Fibroblast of skin of left quadriceps (primary cell): ENCODE measurements at regions not wholly inside any gene's neighbourhood (a gene's known extent, or its start where the extent isn't known, plus 50 kb on each side); places are given as distances from the start of the nearest gene placed in this dataset.
"Not testable (repeated sequence)": the region's sequence is repeated elsewhere in the genome, so short reads cannot be mapped to it uniquely, and the experiment has no call there.

Experiments used
- DNase-seq, 2 experiments: peaks; one replicate each; pipeline ENCODE4 v3.0.0-alpha.2; 2013; ENCODE audit warnings: low read depth in 2 of 2

GRCh38 chr6:147909640-147910039, 401.1 kb downstream of the SAMD5 start:
- peak in 1 of 2 experiments; percentile 3 for DNase-seq

- no peak for DNase-seq
Observed at GRCh38 chr6:147910281-147910680, 401.8 kb downstream of the SAMD5 start.

DNA sequence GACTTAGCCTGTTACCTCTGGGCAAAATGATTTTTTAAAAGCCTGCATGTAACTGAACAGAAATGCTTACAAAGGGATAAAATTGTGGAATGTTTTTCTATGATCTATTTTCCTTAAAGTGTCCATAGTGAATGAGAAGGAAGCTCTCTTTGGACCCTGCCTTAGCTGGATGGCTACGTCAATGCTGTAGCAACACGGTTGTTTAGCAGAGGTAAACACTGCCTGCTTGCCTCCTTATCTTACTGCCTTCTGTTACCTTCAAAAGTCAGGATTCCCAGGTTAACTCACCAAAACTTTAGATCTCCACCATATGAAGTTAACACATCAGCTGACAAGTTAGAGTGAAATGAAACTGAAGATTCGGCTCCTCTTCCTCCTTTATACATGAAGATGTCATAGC, 402.6 kb downstream of the SAMD5 start:
- DNase-seq: no peak

- DNase-seq: no peak
Observed at GRCh38 chr6:147911686-147912085, 403.2 kb downstream of the SAMD5 start.

DNA sequence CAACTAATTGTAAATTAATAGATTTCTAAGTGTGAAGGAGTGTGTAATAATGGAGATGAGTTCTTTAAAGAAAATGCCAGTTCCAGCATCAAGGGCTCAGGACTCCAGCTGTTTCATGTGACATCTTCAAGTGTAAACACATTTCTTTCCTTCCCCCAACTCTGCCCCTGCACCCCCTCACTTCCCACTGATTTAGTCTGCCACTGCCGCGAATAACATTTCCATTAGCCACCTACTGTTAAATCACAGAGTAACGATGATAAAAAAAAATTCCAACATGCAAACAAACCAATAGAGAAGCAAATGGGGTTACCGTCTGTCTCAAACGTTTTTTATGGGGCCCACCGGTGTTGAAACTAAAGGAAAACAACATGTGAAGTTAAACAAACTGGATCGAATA, 414.3 kb downstream of the SAMD5 start:
- DNase-seq: no peak

DNA sequence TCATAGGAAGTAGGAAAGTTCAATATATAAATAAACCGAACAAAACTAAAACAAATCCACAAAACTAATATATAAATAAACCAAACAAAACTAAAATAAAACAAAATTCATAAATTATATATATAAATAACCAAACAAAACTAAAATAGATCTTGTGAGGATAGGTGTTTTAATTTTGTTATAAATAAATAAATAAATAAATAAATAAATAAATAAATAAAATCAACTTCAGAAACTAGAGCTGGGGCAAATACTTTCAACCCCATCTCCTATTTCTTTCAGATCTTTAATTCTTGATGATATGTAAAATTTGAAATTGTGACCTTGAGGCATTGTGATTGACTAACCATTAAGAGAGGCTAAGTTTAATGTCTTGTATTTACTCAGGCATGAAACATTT, 416.1 kb downstream of the SAMD5 start:
- no peak for DNase-seq

- no peak for DNase-seq
Observed at GRCh38 chr6:147925826-147926225, 416.8 kb upstream of the SASH1 start.

DNA sequence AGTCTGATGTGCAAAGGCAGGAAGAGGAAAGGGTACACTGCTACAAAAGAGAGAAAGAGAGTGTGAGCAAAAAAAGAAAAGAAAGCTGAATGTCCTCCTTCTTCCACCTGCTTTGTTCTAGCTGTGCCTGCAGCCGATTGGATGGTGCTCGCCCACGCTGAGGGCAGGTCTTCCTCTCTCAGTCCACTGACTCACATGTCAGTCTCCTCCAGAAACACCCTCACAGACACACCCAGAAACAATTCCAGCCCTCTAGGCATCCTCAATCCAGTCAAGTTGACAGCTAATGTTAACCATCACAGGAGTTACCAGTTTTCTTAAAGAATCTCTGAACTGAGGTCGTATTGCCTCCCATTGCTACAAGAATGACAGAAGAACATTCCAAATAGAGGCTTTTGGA, 411.9 kb upstream of the SASH1 start:
- no peak for DNase-seq

GRCh38 chr6:147933224-147933623, 409.4 kb upstream of the SASH1 start:
- no peak for DNase-seq

DNA sequence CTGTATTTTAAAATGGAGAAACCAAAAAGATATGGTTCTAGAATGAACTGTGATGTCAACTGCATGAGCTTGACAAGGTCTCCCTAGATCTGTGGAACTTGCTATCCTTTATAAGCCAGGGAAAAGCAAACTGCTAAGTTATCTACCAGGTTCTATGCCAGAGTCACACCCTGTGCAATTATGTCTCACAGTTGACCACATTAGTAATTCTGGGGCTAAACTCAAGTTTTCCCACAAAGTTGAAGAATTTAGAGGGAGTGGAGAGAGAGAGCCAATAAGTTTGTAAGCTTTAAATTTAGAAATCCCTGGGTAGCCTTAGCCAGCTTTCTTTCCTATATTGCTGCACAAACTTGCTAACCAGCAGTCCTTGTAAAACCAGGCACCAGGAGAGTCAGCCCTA, 407.0 kb upstream of the SASH1 start:
- DNase-seq: no peak

DNA sequence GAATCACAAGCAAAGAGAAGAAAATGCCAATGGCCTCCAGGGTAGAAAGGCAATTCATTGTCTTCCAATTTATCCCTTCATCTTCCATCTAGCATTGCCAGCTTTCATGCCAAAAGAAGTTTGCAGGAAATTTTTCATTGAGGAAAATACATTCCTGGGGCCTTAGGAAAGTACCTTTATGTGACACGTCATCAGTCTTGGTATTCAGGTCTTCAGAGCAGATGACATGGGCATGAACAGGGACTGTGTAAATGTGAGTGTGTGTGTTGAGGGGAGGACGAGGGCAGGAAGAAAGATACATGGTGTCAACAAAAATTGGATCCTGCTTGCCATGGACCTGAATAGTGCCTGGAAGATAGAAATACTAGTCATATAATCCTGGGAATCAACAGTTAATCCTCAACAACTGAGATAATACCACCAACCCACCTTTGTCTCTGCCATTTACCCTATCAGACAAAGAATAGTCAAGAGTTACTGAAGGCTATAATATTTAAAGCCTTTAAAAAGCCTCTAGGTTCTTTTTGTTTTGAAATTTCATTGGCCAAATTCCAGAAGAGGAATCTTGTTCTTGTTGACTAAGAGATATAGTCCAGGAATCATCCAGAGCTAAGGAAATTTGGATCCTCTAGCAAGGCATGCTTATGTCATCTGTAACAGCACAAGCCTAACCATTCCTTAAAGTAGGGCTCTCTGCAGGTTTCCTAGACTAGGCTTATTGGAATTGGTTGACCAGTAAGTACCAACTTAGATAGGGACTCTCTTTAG, 405.8 kb upstream of the SASH1 start:
- DNase-seq: no peak

GRCh38 chr6:147941143-147941542, 401.5 kb upstream of the SASH1 start:
- peak; percentile 79 to 81 for DNase-seq

DNA sequence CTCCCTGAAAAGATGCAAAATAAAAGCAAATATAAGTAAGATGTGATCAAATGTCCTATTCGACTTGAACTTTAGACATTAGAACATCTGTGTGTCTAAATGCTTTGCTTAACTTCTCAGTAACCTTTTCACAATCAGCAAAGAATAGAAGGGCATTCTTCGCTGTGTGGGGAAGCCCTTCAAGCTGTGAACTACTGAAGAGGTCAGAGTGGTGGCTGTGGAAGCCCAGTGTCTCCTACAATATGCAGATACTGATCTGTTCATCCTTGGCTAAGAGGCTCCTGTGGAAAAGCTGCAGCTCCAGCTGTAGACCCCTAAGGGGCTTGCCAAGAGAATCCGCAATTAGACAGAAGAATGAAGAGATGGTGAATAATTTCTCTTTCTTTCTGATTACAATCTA, 400.3 kb upstream of the SASH1 start:
- no peak for DNase-seq

DNA sequence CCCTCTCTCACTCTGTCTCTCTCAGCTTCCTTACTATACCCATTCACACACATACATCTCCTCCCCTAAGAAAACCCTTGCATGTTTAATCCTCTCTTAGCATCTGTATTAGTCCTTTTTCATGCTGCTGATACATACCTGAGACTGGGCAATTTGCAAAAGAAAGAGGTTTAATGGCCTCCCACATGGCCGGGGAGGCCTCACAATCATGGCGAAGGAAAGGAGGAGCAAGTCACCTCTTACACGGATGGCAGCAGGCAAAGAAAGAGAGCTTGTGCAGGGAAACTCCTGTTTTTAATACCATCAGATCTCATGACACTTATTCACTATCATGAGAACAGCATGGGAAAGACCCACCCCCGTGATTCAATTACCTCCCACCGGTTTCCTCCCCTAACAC, 398.5 kb upstream of the SASH1 start:
- DNase-seq: no peak

DNA sequence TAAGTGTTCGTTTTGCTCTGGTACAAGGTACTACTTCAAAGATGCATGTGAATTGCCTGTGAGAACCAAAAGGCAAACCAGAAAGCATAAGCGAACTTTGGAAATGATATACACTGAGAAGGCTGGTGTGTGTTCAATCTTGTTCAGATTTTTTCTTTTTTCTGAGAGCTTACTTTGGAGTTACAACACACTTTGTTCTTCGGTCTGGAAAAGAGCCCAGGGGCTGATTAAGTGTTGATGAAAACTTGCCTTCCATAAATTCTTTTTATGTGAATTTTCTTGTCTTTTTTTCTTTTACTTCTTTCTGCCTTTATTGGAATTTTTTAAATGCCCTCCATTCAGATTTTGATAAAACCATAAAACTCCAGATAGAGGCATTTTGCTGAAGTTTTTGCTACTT, 395.1 kb upstream of the SASH1 start:
- peak; percentile 78 to 79 for DNase-seq

DNA sequence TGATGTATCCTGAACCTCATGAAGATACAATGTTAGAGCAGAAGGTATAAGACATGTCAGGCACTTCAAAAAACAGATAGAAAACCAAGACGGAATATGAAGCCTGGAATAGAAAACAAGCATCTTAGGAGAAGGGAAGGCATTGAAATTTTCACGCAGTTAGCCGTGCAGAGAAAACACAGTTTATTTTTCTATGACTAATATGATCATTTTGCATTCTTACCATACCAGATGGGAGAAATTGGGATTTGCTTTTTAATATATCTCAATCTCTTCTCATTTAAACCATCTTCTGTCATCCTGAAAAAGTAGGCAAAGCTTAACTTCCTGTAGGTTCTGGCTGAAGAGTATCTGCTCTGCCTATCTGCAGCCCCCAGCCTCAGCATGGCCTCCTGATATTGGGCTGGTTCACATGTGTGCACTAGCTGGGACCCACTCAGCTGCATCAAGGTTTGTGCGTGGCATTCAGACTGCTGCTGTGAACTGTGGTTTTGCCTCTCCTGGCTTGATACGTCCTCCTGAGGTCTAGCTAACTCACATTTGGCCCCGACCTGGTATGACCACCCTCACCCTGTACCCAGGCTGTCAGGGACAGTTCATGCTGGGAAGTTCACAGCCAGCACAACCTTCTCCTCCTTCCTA, 392.5 kb upstream of the SASH1 start:
- no peak for DNase-seq

DNA sequence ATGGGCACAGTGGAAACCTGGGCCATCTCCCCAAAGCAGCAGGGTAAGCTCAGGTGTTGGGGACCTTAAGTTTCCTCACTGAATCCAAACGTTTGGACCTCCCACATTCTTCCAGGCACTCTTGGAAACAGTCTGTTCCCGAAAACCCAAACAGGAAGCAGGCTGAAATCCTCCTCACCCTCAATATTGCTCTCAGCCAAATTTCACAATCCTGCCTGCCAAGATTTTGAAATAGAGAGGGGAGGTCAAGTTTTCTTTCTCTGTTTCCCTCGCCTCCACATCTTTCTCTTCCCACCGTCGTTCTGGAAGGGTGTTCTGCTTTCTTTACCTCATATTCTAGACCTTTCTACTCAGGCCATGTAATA, 392.0 kb upstream of the SASH1 start:
- peak; percentile 39 to 46 for DNase-seq

DNA sequence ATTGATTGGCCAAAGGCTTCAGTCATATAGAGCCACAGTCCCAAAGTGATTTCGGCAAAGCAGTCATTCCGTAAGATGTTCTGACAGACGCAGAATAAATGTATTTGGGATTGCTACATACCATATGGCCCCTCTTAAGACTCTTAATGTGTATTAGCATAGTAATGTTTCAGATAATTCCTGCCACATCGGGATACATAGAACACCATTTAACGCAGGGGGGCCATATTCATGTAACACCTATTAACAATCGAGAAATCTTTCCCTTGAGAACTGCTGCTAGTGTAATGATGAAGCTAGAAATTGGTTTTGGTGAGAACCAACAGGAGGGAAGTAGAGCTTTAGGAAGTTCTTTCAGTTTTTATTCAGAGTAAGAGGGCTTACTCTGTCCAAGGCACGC, 390.9 kb upstream of the SASH1 start:
- DNase-seq: no peak

- DNase-seq: no peak
Observed at GRCh38 chr6:147954938-147955337, 387.7 kb upstream of the SASH1 start.

DNA sequence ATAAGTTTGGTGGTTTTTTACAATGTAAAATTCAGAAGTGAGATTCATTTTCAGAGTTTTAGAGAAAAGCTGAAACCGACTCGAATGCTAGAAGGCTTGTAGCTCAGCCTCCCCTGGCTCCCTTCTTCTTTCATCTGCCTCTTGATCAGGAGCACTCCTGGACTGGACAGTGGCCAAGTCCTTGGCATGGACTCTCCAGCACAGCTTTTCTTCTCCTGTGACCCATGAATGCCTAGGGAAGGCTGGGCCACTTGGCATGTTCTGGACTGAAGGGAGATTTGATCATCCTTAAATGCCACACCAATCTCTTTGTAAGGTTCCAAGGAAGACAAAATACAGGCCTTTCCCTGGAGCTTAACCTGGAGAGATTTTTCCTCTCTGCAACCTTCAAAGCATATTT, 384.0 kb upstream of the SASH1 start:
- DNase-seq: no peak

DNA sequence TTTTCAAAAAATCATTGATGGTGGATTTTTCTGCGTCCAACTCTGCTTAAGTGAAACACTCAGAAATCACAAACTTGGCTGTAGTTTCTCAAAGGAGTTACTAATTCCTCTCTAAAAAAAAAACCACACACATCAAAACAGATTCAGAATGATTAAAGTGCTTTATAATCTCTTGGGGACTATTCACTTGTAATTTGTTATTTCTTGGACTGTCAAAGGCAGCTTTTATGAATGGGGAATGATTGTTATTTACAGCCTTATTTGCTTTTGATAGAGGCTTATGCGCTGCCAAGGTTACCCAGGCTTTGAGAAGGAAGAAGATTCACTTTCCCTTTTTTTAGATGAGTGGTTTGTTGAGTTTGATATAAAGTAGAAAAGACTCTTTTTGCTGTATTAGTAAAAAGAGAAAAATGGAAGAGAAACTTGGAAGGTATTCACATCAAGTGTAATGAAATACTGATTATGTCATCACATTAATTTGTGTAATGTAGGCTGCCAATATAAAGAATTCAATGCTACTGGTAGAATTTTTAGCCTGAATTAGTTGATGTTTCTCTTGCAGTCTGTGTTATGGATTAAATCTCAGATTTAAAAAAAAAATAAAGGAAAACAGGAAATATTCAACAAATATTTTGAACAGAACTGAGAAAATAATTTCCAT, 381.0 kb upstream of the SASH1 start:
- no peak for DNase-seq

- DNase-seq: not testable (repeated sequence)
Observed at GRCh38 chr6:147965448-147965847, 377.2 kb upstream of the SASH1 start.

DNA sequence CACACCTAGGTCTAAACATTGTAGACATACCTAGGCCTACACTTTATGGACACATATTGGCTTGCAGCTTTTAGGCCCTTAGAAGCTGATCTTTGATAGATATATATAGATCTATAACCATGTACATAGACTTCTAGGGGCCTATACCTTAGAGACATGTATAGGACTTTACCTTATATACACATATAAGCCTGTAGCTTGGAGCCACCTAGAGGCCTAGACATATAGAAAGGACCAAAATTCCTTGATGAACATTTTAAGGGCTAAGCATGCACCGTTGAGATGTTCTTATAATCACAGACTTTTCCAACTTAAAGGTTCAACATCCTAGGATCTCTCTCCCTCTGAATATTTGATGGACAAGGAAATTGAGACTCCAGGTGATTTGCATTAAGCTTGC, 371.7 kb upstream of the SASH1 start:
- no peak for DNase-seq
